ENCODE measurements at regions not wholly inside any gene's neighbourhood (a gene's known extent, or its start where the extent isn't known, plus 50 kb on each side); places are given as distances from the start of the nearest gene placed in this dataset.

DNA sequence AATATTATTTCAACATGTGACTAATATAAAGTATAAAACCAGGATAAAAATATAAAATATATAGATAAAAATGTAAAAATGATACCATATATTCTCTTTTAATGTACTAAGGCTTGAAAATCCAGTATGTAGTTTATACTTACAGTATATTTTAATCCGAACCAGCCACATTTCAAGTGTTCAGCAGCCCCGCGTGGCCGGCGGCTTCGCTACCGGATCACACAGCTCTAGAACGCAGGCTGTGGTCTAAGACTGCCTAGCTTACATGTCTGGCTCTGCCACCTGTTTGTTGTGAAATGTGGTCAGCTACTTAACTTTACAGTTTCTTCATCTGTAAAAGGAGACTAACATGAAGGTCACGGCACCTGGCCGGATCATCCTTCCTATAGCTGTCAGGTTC is 189.7 kb upstream of the TBX3 start:
- TF ChIP-seq, protein P1, sequence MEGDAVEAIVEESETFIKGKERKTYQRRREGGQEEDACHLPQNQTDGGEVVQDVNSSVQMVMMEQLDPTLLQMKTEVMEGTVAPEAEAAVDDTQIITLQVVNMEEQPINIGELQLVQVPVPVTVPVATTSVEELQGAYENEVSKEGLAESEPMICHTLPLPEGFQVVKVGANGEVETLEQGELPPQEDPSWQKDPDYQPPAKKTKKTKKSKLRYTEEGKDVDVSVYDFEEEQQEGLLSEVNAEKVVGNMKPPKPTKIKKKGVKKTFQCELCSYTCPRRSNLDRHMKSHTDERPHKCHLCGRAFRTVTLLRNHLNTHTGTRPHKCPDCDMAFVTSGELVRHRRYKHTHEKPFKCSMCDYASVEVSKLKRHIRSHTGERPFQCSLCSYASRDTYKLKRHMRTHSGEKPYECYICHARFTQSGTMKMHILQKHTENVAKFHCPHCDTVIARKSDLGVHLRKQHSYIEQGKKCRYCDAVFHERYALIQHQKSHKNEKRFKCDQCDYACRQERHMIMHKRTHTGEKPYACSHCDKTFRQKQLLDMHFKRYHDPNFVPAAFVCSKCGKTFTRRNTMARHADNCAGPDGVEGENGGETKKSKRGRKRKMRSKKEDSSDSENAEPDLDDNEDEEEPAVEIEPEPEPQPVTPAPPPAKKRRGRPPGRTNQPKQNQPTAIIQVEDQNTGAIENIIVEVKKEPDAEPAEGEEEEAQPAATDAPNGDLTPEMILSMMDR (IDR thresholded peaks at IDR 0.05) = no peak
- no peak for TF ChIP-seq POLR2A (IDR thresholded peaks at IDR 0.05)

Measured in Peyer's patch (tissue), 4 donors.